ENCODE measurements at regions not wholly inside any gene's neighbourhood (a gene's known extent, or its start where the extent isn't known, plus 50 kb on each side); places are given as distances from the start of the nearest gene placed in this dataset.
A peak's percentile ranks its signal among the peaks of the same experiment; 100 is the strongest.

DNA sequence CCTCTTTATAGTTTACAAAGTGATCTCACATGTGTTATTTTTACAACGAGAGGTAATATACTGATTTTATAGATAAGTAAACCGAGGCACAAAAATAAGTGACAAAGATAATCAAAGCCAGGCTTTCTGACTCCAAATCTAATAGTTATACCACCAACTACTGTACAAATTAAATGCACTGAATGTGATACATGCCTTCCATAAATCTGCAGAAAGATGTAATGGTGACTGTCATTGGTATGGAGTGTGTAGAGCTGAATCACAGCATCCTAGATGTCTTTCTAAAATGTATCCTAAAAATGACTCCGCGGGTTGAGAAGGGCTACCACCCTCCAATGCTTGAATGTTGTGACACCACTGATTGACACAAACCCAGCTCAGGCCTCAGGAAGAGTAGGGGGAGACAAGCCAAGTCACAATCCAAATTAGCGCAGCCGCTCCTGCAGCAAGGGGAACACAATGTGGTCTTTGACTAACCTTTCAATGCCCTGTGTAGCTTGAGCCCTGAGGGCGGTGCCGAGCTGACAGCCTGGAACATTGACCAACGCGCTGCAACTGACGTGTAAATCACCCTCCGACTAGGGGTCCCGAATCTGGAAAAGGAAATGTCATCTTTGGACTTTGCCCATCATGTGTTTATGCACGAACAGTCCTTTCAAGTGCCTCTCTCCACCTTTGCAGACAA is 136.8 kb downstream of the OLIG3 start:
- DNase-seq (ENCODE audit: extremely low read depth in 1 of 2, low read depth in 1 of 2), result no peak

DNA sequence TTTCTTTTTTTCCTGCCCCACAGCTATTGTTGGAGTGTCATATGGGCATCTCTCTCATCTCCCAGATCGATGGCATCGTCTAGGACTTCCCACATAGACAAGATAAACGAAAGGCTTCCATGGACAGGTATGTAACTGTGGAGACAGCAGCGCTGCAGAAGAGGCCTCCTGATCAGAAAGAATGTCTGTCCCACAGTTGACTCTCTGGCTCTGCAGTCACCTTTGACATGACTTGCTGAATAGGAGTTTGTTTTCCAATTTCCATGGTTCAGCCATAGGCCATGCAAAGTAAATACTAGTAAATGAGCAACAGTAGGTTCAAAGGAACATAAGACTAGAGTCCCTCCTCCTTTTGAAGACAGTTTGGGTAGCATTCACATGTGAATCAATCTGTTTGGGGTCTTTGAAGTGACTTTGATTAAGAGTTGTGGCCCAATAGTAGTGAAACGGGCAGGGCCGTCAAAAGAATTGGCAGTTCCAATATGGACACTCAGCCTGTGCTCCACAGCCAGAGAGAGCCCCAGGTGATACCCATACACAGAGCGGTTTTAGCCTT is 134.7 kb upstream of the IFNGR1 start:
- no peak for DNase-seq (ENCODE audit: extremely low read depth in 1 of 2, low read depth in 1 of 2)

DNA sequence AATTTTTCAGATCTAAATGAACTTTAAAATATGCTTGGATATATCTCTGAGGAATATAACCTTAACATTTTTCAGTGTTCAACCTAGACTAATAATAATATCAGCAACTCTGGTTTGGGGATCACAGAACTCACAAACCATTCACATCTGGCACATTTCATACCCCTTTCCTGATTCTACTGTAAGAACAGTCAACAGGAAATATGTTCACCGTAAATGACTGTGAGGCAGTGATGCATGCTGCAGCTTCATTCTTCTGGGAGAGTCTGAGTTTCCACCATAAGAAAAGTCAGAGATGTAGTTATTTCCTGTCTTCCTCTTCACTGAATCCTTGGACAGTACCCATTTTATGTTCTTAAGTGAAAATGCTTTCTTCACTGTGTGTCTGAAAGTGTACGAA is 134.2 kb upstream of the IFNGR1 start:
- DNase-seq (ENCODE audit: extremely low read depth in 1 of 2, low read depth in 1 of 2), result no peak

DNA sequence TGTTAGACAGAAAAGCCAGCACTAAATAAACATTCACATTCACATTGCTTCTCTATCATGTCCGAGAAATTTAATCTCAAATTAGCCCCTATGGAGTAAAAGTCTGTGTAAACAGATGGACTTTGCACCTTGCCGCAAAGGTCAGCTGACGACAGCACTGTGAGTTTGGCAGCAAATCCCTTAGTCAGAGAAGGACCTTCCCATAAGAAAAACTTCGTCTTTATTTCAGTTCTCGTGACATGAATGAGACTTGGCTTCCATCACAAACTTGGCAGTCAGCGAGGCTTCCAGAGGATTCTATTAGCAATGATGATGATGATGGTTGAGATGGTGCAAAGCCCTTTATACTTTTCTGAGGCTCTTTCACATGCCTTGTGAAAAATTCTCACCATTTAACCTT is 133.7 kb upstream of the IFNGR1 start:
- no peak for DNase-seq (ENCODE audit: extremely low read depth in 1 of 2, low read depth in 1 of 2)

DNA sequence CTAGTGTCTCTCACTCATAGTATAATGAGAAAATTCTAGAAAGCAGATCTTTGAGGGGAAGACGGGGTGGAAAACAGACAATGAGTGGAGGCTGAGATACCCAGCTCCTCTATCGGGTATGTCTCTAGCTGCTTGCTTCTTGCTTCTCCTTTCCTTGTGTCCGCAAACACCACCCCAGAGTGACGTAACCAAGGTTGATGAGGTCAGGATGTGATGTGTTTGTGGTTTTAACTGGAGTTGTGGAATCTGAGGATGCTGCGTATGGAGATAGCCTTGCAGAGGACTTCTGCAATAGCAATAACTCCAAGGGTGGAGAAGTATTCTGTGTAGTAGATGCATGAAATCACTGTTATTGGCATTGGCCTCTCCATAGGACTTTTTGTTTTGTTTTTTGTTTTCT is 132.7 kb upstream of the IFNGR1 start:
- no peak for DNase-seq (ENCODE audit: extremely low read depth in 1 of 2, low read depth in 1 of 2)

DNA sequence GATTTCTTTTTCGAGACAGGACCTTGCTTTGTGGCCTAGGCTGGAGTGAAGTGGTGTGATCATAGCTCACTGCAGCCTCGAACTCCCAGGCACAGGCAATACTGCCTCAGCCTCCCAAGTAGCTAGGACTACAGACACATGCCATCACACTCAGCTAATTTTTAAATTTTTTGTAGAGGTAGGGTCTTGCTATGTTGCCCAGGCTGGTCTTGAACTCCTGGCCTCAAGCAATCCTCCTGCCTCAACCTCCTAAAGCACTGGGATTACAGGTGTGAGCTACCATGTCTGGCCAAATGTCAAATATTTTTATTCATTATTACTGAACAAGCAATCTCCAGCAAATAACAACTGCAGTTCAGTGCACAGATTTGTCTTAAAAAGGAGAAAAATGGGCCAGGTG is 131.7 kb upstream of the IFNGR1 start:
- DNase-seq (ENCODE audit: extremely low read depth in 1 of 2, low read depth in 1 of 2), result no peak

DNA sequence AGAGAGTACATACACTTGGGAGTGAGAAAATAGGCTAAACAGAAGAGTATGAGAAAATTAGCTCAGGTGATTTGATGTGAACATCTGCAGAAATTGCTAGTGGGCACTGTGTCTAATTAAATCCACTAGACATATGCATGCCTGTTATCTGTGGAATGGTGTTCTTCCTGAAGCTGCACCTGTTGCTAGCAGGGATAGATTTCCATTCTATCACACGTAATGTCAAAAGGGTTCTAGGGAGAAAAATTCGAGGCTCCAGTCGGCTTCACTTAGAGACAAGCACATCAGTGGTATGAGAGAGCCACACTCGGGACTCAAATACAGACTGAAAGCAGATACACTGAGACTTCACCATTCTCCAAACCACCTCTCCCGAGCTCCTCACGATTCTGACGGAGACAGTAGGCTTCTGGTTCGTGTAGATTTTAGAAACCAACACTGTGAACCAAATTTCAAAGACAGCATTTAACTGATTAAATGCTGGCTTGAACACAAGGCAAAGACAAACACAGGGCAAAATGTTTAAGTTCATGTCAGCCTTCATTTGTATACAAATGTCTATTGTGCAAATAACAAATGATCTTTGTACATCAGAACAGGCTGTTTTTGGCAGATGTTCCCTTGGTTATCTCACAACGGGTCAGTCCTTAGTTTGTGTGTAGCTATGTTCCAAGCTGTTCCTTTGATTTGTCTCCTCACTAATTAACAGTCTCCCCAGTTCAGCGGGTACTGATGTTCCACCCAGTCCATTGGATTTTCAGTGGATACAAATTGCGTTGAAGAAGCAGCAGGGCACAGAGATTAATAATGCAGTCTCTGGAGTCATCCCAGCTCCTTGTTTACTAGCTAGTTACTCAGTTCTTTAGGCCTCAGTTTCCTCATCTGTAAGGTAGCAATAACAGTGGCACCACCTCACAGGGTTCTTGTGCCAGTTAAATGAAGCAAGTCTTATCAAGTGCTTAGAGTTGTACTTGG is 131.0 kb upstream of the IFNGR1 start:
- no peak for DNase-seq (ENCODE audit: extremely low read depth in 1 of 2, low read depth in 1 of 2)

DNA sequence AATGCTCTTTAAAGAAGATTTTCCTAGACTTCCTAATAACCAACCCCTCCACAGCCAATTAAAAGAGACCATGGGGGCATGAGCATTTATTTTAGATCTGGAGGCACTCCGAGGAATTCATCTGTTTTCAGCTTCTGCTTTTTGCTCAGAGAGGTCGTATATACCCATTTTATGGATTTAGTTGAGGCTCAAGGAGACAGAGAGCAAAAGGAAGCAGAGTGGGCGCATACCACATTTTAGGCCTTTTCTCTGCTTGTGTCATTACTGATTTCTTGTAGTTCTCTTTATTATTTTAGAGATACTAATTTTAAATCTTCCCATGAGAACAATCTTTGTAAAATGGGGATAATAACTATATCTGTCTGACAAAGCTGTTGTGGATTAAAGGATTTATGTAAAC is 129.6 kb upstream of the IFNGR1 start:
- DNase-seq (ENCODE audit: extremely low read depth in 1 of 2, low read depth in 1 of 2), result no peak

DNA sequence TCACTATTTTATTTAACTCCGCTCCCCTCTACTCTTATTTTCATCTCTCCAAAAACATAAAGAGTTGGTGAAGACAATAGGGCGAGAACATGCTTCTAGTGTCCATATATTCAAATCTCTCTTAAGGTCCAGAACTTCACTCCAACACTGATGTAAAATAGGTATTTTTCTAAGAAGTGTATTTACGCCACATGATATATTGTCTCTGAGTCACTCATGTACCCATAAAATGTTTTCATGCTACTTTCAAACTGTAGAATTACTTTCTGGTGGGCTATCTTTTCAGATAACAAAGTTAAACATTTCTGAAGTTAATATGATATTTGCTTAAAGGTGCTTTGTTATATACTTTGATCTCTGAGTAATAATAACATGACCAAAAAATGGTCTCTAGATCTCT is 124.1 kb upstream of the IFNGR1 start:
- DNase-seq (ENCODE audit: extremely low read depth in 1 of 2, low read depth in 1 of 2), result no peak

DNA sequence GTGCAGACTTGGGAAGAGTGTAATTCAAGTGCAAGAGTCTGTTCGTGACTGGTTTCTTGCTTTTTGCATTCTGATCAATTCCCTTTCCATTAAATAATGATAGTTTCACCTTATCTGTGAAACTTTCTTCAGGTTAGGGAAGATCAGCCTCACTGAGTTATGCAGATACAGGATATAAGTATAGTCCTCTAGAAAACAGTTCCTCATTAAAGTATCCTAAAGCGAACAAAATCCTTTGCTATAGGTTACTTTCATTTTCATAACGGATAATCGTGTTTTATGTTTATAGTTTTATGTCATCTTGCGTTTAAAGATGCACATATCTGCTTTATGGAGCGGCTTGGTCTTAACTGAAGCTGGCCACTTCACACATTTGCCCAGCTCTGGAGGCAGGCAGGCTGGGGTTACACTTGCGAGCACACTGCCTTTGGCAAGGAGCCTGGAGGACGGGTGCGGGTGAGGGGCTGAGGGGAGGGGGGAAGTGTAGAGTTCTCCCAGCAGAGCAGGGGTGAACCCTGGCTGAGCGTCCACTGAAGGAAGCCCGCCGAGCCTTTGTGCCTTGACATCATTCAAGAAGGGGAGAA is 123.5 kb upstream of the IFNGR1 start:
- DNase-seq (ENCODE audit: extremely low read depth in 1 of 2, low read depth in 1 of 2), result no peak

DNA sequence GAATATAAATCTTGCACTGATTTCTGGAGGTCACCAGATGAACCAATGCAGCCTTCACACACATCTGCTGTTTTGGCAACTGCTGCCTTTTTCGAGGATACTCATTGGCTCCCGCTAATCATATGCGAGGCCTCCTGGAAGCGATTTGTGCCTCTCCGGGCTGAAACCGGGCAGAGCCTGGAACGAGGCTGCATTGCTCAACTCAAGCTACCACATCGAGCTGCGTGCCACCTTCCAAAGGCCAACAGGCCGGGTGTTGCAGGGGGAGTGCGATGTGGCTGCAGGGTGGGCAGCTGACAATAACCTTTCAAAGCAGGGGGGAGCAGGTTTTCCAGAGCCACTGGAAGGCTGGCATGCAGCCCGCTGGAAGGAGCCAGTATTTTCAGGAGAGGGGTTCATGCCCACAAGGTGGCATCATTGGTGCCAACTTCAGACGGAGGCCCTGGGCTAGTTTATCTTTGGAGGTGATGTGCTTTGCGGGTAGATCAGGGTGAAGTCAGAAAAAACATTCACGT is 122.6 kb upstream of the IFNGR1 start:
- peak; percentile 17 to 25 for DNase-seq (ENCODE audit: extremely low read depth in 1 of 2, low read depth in 1 of 2)

DNA sequence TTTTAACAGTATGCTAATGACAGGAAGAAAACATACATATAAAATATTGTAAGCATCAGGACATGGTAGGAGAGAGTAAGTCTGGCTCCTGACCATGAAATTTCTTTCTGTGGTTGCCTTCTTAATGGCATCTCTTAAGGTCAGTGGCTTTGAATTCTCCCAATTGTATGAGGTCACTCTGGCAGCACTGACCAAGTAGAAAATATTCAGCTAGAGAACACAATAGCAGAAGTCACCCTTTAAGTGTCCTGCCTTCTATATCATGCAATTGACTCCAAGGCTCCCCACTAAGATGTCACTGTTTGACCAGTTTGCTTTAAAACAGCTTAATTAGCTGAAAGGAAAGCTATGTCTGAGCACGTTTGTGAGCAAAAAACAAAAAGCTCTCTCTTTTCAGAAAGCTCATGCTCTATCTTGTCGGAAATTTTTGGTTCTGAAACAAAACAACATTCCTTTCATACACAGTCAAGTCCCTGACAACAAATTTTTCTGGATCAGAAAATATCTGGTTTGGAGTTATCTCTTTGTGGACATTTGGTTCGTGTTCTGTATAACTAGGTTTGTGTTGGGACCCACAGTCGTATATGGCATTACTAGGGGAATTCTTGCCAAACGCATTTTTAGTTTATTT is 120.9 kb upstream of the IFNGR1 start:
- no peak for DNase-seq (ENCODE audit: extremely low read depth in 1 of 2, low read depth in 1 of 2)

DNA sequence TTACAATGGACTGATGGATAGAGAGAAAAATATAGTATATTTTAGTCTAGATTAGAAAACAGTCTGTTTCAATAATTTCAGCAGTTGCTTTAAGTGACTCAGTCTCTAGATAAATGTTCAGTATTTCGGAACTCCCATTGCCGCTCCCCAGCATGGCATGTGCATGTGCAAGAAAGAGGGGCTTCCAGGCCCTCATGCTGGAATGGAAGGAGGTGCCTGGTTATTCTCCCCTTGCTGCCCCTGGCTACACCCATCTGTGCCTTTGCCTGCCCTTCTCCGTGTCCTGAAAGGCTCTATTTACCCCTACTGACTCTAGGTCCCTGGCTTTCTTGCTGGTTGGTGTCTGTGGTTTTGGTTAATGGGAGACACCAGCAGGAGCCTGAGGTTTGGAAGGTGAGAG is 115.7 kb upstream of the IFNGR1 start:
- DNase-seq (ENCODE audit: extremely low read depth in 1 of 2, low read depth in 1 of 2), result no peak

DNA sequence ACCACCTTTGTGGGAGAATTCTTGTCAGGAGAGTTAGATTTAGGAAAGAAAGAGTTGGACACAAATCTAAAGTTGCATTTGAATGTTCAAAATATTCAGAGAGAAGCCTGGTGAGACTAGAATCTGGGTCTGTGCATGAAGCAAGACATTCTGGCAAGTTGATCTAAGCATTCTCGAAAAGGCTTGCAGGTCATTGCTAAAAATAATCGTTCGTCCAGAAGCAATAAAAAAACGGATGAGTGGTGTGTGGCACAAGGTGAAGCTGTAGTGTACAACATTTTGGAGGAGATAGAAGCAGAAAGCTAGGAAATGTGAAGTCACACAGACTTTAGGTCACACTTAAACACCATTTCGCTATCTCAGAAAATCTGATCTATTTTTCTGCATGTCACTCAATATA is 114.9 kb upstream of the IFNGR1 start:
- no peak for DNase-seq (ENCODE audit: extremely low read depth in 1 of 2, low read depth in 1 of 2)

DNA sequence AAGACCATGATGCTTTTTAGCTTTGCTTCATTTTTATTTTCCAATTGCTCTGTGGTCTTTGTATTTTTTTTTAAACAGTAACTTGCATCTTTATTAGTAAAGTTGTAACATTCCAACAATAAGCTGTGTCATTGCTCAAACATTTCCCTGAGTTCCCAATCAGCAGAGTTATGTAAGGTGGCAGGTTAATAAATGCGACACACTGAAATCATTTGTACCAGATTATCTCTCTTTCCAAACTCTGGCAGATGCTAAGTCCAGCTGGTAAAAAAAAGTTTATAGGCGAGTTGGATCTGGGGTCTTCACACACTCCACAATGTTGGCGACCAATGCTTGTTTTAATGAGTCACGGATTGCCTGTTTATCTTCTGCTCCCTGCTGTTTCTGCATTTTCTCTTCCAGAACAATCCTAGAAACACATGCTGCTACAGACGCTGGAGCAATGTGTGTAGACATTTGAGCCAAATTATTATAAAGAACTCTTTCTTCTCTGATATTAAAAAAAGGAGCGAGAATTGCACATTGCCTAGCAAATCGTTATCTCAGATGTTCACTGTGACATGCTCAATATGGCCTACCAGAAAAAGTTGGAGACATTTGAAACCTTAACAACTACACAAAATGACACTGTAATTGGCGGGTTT is 113.6 kb upstream of the IFNGR1 start:
- no peak for DNase-seq (ENCODE audit: extremely low read depth in 1 of 2, low read depth in 1 of 2)

DNA sequence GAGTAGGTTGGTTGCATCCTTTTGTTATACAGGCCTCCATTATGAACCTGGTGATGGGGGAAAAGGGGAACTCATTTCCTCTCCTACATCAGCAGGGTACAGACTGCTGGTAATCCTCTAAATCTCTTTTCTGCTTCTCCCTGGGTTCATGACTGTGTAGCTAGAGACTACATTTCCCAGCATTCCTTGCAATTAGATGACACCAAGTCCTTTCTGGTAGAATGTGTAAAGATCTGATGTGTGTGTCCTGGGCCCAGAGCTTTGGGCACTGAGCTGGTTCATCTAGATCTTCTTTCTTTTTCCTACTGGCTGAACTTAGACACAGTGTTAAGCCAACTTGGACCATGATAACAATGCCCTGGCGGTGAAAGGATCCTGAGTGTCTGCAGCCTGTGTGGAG is 104.7 kb upstream of the IFNGR1 start:
- no peak for DNase-seq (ENCODE audit: extremely low read depth in 1 of 2, low read depth in 1 of 2)

DNA sequence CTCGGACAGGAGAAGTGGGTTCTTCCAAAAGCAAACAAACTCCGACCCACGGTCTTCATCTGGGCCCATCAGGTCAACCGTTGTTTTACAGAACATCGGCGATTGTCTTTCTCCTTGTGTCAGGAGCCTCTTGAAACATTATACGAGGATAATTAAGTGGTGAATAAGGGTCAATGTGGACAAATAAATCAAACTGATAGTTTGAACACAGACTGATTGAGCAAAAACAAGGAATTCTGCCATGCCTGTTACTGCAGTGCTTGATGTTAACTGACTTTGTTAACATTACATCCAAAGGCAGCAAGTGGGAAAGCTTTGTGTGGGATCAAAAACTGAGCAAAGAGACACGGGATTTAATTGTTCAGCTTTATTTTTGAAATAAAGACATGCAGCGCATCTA is 101.1 kb upstream of the IFNGR1 start:
- DNase-seq (ENCODE audit: extremely low read depth in 1 of 2, low read depth in 1 of 2), result no peak

DNA sequence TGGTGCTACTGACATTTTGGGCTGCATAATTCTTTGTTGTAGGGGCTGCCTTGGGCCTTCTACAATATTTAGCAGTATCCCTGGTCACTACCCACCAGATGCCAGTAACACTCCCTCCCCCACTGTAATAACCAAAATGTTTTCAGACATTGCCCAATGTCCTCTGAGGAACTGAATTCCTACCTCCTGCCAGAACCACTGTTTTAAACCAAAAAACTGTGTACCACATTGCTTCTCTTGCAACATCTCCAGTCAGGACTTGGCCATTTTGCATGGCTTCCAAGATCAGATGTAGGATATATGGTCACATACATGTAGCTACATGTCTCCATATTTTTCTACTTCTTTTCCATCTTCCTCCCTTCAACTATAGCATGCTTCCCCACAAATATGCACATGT is 97.4 kb upstream of the IFNGR1 start:
- no peak for DNase-seq (ENCODE audit: extremely low read depth in 1 of 2, low read depth in 1 of 2)

DNA sequence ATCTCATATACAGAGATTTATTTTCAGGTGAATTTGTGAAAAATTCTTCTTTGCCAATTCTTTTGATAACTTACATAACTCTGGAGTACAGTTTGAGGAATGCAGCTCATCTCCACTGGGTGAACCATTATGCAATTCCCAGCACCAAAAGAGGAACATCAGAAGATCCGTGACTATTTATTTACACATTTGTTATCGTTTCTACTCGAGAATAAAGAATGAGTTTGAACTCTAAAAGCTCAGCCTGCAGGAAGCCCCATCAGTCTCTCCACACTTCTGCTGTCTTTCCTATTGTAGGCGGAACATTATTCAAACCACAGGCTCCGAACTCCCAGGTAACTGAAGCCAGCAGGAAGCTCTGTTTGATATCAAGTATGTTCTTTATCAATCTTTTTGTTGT is 95.9 kb upstream of the IFNGR1 start:
- DNase-seq (ENCODE audit: extremely low read depth in 1 of 2, low read depth in 1 of 2), result no peak

All from activated CD8-positive, alpha-beta memory T cell treated with anti-CD3 and anti-CD28 coated beads for 1 hour (primary cell).